Activated T-cell treated with anti-CD3 and anti-CD28 coated beads, Interleukin-2, amount 50 U/mL, for 72 hours (primary cell): ENCODE measurements at regions not wholly inside any gene's neighbourhood (a gene's known extent, or its start where the extent isn't known, plus 50 kb on each side); places are given as distances from the start of the nearest gene placed in this dataset.
"Not testable (repeated sequence)": the region's sequence is repeated elsewhere in the genome, so short reads cannot be mapped to it uniquely, and the experiment has no call there.

Source experiments
- ATAC-seq, 2 donors: fragments of 150-1000 bp; cut with Tn5 transposase; replicated peaks in 1 of 2; 2 replicates each; pipeline ENCODE4 v1.10.0; 2021; ENCODE audit warnings: moderate library complexity in 2 of 2, mild to moderate bottlenecking in 1 of 2
- DNase-seq, 2 donors: peaks; one replicate each; pipeline ENCODE4 v3.0.0; 2021 to 2022; ENCODE audit warnings: mixed read lengths in 1 of 2
- H3K27ac Mint-ChIP-seq: one replicate; pipeline ENCODE4 v1.8.0; 2022; ENCODE audit warnings: mild to moderate bottlenecking, moderate library complexity, mixed read lengths
- H3K27me3 Mint-ChIP-seq: one replicate; pipeline ENCODE4 v1.8.0; 2022; ENCODE audit warnings: low read depth, mixed read lengths
- H3K36me3 Mint-ChIP-seq, 2 donors: one replicate each; pipeline ENCODE4 v1.8.0; 2022; ENCODE audit warnings: mixed read lengths in 2 of 2, mild to moderate bottlenecking in 1 of 2; ENCODE audit not compliant: insufficient read depth in 2 of 2
- H3K4me1 Mint-ChIP-seq: one replicate; pipeline ENCODE4 v1.8.0; 2022; ENCODE audit warnings: low read depth, mixed read lengths
- H3K4me3 Mint-ChIP-seq, 2 donors: one replicate each; pipeline ENCODE4 v1.8.0; 2022; ENCODE audit warnings: mild to moderate bottlenecking in 2 of 2, mixed read lengths in 2 of 2, moderate library complexity in 2 of 2
- H3K9me3 Mint-ChIP-seq, 2 donors: one replicate each; pipeline ENCODE4 v1.8.0; 2022; ENCODE audit warnings: mixed read lengths in 2 of 2

GRCh38 chr2:184327805-184328204 lies 270.5 kb upstream of the ZNF804A start:
- not testable (repeated sequence) for DNase-seq, H3K27ac Mint-ChIP-seq, ATAC-seq, H3K4me1 Mint-ChIP-seq, H3K27me3 Mint-ChIP-seq, H3K36me3 Mint-ChIP-seq, H3K4me3 Mint-ChIP-seq, H3K9me3 Mint-ChIP-seq

DNA sequence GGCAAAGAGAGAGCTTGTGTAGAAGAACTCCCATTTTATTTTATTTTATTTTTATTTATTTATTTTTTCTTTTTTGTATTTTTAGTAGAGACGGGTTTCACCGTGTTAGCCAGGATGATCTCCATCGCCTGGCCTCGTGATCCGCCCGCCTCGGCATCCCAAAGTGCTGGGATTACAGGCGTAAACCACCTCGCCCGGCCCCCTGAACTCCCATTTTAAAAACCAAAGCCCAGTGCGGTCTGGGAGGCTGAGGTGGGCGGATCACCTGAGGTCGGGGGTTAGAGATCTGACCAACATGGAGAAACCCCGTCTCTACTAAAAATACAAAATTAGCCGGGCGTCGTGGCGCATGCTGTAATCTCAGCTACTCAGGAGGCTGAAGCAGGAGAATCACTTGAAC lies 267.8 kb upstream of the ZNF804A start:
- DNase-seq, H3K36me3 Mint-ChIP-seq, H3K4me1 Mint-ChIP-seq, H3K4me3 Mint-ChIP-seq, H3K27me3 Mint-ChIP-seq, H3K9me3 Mint-ChIP-seq, H3K27ac Mint-ChIP-seq, ATAC-seq: not testable (repeated sequence)

GRCh38 chr2:184336688-184337087 lies 261.6 kb upstream of the ZNF804A start:
- no peaks in the 10 kb centered on the region for H3K27me3 Mint-ChIP-seq
- H3K4me1 Mint-ChIP-seq: no peaks in the 10 kb centered on the region
- H3K4me3 Mint-ChIP-seq: no peak overlapping the region

GRCh38 chr2:184338771-184339170 lies 259.6 kb upstream of the ZNF804A start:
- H3K27ac Mint-ChIP-seq: no peak overlapping the region
- DNase-seq: no peak
- H3K4me3 Mint-ChIP-seq: no peak overlapping the region
- H3K9me3 Mint-ChIP-seq: peaks cover 2% of the 10 kb centered on the region in 2 donors
- no peak for ATAC-seq
- H3K27me3 Mint-ChIP-seq: no peaks in the 10 kb centered on the region
- no peaks in the 10 kb centered on the region for H3K4me1 Mint-ChIP-seq
- no peaks in the 10 kb centered on the region for H3K36me3 Mint-ChIP-seq

More at GRCh38 chr2:184336688-184337087, 261.6 kb upstream of the ZNF804A start:
- H3K9me3 Mint-ChIP-seq: peaks cover 2% of the 10 kb centered on the region in 2 donors
- ATAC-seq: no peak
- H3K27ac Mint-ChIP-seq: no peak overlapping the region
- H3K36me3 Mint-ChIP-seq: no peaks in the 10 kb centered on the region
- no peak for DNase-seq

DNA sequence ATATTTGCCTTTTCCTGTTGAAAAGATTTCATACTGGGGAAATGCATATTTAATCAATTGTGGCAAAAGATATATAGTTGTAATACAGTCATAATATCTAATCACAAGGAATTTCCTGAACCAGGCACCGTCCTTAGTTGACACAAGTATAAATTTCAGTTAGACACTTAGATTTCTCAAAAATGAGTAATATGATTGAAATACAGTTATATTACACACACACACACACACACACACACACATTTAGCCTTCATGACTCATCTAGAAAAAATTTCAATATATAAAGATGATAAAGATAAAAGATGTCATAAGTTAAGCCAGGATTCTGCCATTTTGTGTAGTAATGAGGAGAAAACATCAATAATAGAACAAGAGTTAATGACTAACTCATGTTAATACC lies 258.4 kb upstream of the ZNF804A start:
- Mint-ChIP-seq H3K27me3 (no peaks in the 10 kb centered on the region), H3K4me1 (no peaks in the 10 kb centered on the region), H3K9me3 (peaks cover 2% of the 10 kb centered on the region in 2 donors), H3K27ac (no peak overlapping the region), H3K36me3 (no peaks in the 10 kb centered on the region), H3K4me3 (no peak overlapping the region)
- ATAC-seq: no peak
- DNase-seq: no peak

DNA sequence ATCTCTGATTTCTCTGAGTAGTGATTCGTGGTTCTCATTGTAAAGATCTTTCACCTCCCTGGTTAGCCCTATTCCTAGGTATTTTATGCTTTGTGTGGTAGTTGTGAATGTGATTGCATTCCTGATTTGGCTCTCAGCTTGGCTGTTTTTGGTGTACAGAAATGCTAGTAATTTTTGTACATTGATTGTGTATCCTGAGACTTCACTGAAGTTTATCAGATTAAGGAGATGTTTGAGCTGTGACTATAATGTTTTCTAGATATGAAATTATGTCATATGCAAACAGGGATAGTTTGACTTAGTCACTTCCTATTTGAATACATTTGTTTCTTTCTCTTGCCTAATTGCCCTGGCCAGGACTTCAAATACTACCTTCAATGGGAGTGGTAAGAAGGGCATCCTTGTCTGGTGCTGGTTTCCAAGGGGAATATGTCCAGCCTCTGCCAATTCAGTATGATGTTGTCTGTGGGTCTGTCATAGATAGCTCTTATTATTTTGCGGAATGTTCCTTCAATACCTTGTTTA lies 251.9 kb upstream of the ZNF804A start:
- Mint-ChIP-seq H3K36me3 (no peaks in the 10 kb centered on the region), H3K27me3 (no peaks in the 10 kb centered on the region), H3K9me3 (peaks cover 5 to 8% of the 10 kb centered on the region in 2 donors), H3K27ac (no peak overlapping the region), H3K4me3 (no peak overlapping the region), H3K4me1 (no peaks in the 10 kb centered on the region)
- ATAC-seq: no peak
- DNase-seq: no peak

DNA sequence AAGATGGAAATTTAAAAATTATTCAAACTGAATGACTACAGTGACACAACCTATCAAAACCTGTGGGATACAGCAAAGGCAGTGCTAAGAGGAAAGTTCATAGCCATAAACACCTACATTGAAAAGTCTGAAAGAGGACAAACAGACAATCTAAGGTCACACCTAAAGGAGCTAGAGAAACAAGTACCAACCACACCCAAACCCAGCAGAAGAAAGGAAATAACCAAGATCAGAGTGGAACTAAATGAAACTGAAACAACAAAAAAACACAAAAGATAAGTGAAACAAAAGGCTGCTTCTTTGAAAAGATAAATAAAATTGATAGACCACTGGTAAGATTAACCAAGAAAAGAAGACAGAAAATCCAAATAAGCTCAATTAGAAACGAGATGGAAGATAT lies 247.2 kb upstream of the ZNF804A start:
- Mint-ChIP-seq H3K36me3 (no peaks in the 10 kb centered on the region), H3K9me3 (peaks cover 5 to 8% of the 10 kb centered on the region in 2 donors), H3K4me1 (no peaks in the 10 kb centered on the region), H3K4me3 (no peak overlapping the region), H3K27me3 (no peaks in the 10 kb centered on the region), H3K27ac (no peak overlapping the region)
- ATAC-seq: no peak
- no peak for DNase-seq

DNA sequence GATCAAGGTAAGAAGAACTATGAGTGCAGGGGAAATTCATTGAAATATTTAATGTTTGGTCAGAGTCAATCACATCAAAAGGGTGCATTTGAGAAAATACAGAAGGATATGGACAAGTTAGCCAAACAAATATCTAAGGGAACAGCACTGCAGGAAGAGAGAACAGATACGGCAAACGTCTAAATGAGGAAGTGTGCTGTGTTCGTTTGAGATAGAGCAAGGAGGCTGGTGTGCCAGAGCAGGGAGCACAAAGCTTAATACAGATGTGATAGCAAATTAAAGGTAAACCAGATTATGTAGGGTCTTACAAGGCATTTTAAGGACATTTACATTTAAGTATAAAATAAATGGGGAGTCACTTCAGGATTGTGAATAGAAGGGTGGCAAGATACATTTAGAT lies 241.3 kb upstream of the ZNF804A start:
- H3K9me3 Mint-ChIP-seq: peaks cover 3 to 5% of the 10 kb centered on the region in 2 donors
- no peaks in the 10 kb centered on the region for H3K27me3 Mint-ChIP-seq
- H3K36me3 Mint-ChIP-seq: no peaks in the 10 kb centered on the region
- DNase-seq (no peak), ATAC-seq (no peak)
- H3K4me1 Mint-ChIP-seq: no peaks in the 10 kb centered on the region
- H3K4me3 Mint-ChIP-seq: no peak overlapping the region
- no peak overlapping the region for H3K27ac Mint-ChIP-seq

DNA sequence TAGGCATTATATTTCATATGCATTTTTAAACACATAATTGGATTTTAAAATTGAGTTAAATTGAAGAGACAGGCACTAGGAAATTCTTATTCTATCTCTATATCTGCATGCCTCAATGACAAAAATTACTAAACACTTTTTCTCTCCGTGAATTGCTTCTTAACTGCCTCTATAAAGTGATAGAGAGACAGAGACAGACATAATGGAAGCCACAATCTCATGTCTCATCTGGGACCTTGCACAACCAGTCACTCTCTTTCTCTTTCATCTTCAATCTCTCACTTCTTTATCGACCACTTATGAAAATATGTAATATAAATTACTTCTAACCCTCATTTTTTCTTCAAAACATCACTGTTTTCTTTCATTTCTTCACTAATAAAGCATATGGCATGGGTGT lies 238.9 kb upstream of the ZNF804A start:
- ATAC-seq: no peak
- H3K4me3 Mint-ChIP-seq: no peak overlapping the region
- peaks cover 3 to 5% of the 10 kb centered on the region in 2 donors for H3K9me3 Mint-ChIP-seq
- H3K36me3 Mint-ChIP-seq: no peaks in the 10 kb centered on the region
- DNase-seq: no peak
- no peaks in the 10 kb centered on the region for H3K4me1 Mint-ChIP-seq
- H3K27me3 Mint-ChIP-seq: no peaks in the 10 kb centered on the region
- H3K27ac Mint-ChIP-seq: no peak overlapping the region

DNA sequence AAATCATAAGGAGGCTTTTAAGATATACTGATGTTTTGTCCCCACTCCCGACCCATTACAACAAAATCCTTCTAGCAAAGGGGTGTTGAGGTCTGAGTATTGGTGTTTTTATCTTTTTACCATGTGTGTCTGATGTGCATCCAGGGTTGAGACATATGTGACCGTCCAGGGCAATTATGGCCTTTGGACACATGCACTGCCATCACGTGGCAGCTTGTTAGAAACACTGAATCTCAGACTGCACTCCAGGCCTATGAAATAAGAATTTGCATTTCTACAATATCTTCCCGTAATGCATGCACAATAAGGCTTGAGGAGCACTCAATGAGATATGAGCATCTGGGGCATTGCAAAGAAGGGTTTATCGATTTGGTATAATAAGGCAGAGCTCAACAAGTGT lies 235.1 kb upstream of the ZNF804A start:
- no peak overlapping the region for H3K27ac Mint-ChIP-seq
- no peak for ATAC-seq

DNA sequence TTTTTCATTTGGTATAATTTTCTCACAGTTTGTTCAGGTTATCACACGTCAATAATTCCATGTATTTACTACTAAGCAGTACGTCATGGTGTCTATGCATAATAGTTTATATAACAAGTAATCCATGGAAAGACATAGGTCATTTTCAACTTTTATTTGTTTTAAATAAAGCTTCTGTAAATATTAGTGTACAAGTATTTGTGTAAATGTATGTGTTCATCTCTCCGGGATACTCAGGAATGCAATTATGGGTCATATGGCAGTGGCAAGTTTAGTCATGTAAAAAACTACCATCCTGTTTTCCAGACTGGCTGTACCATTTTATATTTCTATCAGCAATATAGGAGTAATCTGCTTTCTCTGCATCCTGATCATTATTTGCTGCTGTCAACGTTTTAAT lies 231.1 kb upstream of the ZNF804A start:
- ATAC-seq (no peak), DNase-seq (no peak)
- Mint-ChIP-seq H3K4me1 (no peaks in the 10 kb centered on the region), H3K36me3 (no peaks in the 10 kb centered on the region), H3K9me3 (peaks cover 0 to 2% of the 10 kb centered on the region in 2 donors), H3K4me3 (no peak overlapping the region), H3K27me3 (no peaks in the 10 kb centered on the region), H3K27ac (no peak overlapping the region)

More for the DNA sequence above, 235.1 kb upstream of the ZNF804A start:
- H3K27me3 Mint-ChIP-seq: no peaks in the 10 kb centered on the region
- DNase-seq: no peak
- no peaks in the 10 kb centered on the region for H3K36me3 Mint-ChIP-seq
- no peak overlapping the region for H3K4me3 Mint-ChIP-seq
- no peaks in the 10 kb centered on the region for H3K4me1 Mint-ChIP-seq
- no peaks in the 10 kb centered on the region for H3K9me3 Mint-ChIP-seq

DNA sequence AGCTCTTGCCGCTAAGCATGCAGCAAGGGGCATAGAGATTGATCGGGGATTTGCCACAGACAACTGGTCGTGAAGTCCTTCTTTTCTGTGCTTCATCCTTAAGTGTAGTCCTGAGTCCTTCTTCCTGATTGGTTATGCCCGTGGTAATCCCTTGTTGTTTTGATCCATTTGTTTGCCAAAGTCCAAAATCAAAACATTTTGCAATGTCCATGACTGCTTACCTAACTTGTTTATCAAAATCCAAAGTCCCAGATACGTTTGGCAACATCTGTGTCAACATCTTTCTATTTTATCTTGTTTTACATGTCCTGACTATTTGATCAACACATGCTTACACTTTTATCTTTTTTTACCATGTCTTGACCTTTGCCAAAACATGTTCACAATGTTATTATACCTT lies 229.0 kb upstream of the ZNF804A start:
- H3K27me3 Mint-ChIP-seq: no peaks in the 10 kb centered on the region
- no peak overlapping the region for H3K27ac Mint-ChIP-seq
- no peak overlapping the region for H3K4me3 Mint-ChIP-seq
- DNase-seq: no peak
- no peaks in the 10 kb centered on the region for H3K4me1 Mint-ChIP-seq
- peaks cover 0 to 2% of the 10 kb centered on the region in 2 donors for H3K9me3 Mint-ChIP-seq
- H3K36me3 Mint-ChIP-seq: no peaks in the 10 kb centered on the region
- no peak for ATAC-seq

DNA sequence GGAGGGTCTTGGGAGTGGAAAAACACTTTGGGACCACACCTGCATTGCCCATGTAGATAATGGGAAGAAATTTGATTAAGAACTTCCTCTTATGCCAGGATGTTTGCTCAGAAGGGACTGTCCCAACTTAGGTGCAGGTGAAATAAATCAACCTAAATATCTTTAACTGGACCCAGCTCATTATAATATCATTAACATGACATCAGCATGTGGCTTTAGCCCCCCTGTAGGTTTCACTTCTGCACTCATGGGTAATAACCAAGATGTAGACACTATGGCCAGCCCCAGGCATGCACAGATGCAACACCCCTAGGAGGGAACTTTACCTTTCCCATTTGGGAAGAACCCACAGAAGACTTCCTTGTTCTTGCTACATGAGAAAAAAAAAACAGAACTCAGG lies 227.4 kb upstream of the ZNF804A start:
- Mint-ChIP-seq H3K9me3 (peaks cover 0 to 2% of the 10 kb centered on the region in 2 donors), H3K27ac (no peak overlapping the region), H3K4me3 (no peak overlapping the region), H3K27me3 (no peaks in the 10 kb centered on the region), H3K36me3 (no peaks in the 10 kb centered on the region), H3K4me1 (no peaks in the 10 kb centered on the region)
- no peak for ATAC-seq
- no peak for DNase-seq

GRCh38 chr2:184371641-184372040 lies 226.7 kb upstream of the ZNF804A start:
- Mint-ChIP-seq H3K27ac (no peak overlapping the region), H3K36me3 (no peaks in the 10 kb centered on the region), H3K9me3 (peaks cover 0 to 2% of the 10 kb centered on the region in 2 donors), H3K4me3 (no peak overlapping the region), H3K27me3 (no peaks in the 10 kb centered on the region), H3K4me1 (no peaks in the 10 kb centered on the region)
- ATAC-seq: no peak
- DNase-seq: no peak
